ENCODE measurements at regions not wholly inside any gene's neighbourhood (a gene's known extent, or its start where the extent isn't known, plus 50 kb on each side); places are given as distances from the start of the nearest gene placed in this dataset.

DNA sequence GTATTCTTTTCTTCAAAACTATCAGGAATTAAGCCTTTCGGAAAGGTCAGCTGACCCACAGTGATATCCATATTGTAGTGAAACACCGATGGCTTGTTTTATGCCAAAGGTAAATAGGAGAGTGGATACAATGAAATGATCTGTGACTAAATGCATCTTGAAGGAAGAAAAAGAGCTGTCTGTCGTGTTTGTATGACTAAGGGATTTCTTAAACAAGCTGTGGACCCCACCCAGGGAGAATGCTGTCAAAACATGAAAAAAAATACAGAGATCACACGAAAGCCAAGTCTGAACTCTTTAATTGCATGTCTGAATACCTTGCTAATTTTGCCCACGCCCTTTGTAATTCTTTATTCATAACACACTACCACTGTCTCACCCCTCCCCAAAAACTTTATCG lies 286.4 kb upstream of the WWC1 start:
- no peaks in the 10 kb centered on the region for H3K9me3 ChIP-seq (ENCODE audit: low read depth, low read length)
- peaks cover 1% of the 10 kb centered on the region for H3K36me3 ChIP-seq (ENCODE audit: insufficient read depth, low read length)
- no peak for DNase-seq (ENCODE audit: low read depth, low spot score)
- no peak overlapping the region for H3K9ac ChIP-seq (ENCODE audit: insufficient read length)
- TF ChIP-seq FOXP2 (optimal IDR thresholded peaks at IDR 0.05; ENCODE audit: control extremely low read depth, extremely low read length, insufficient read depth) (no peak), POLR2AphosphoS5 (IDR thresholded peaks at IDR 0.05; ENCODE audit: borderline replicate concordance, low read depth, low read length) (no peak), EZH2 (IDR thresholded peaks at IDR 0.05) (no peak)
- no peak overlapping the region for H3K4me3 ChIP-seq
- H3K27ac ChIP-seq: no peak overlapping the region

DNA sequence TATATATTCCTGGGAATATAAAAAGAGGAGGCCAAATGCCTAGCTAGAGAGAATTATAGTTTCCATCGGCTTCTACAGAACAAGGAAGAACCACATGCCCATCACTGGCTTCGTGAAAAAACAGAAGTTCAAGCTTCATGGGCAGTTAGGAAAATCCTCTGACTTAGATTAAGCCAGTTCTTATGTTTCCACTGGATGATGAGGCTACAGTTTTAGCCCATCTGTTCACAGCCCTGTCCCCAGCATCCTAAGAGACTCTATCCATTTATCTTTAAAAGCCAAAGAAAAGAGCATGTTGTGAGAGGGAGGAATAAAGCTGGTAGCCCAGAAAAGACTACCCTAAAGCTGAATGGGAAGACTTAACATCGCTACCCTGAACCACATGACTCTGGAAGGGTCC lies 285.5 kb upstream of the WWC1 start:
- TF ChIP-seq POLR2AphosphoS5 (IDR thresholded peaks at IDR 0.05; ENCODE audit: borderline replicate concordance, low read depth, low read length) (no peak), FOXP2 (optimal IDR thresholded peaks at IDR 0.05; ENCODE audit: control extremely low read depth, extremely low read length, insufficient read depth) (no peak), EZH2 (IDR thresholded peaks at IDR 0.05) (no peak)
- no peak for DNase-seq (ENCODE audit: low read depth, low spot score)
- Histone ChIP-seq H3K9me3 (ENCODE audit: low read depth, low read length) (no peaks in the 10 kb centered on the region), H3K9ac (ENCODE audit: insufficient read length) (no peak overlapping the region), H3K36me3 (ENCODE audit: insufficient read depth, low read length) (no peaks in the 10 kb centered on the region), H3K4me3 (no peak overlapping the region), H3K27ac (no peak overlapping the region)

GRCh38 chr5:168006456-168007130 lies 284.9 kb upstream of the WWC1 start:
- Histone ChIP-seq H3K27ac (no peak overlapping the region), H3K36me3 (ENCODE audit: insufficient read depth, low read length) (no peaks in the 10 kb centered on the region), H3K4me3 (no peak overlapping the region), H3K9me3 (ENCODE audit: low read depth, low read length) (no peaks in the 10 kb centered on the region), H3K9ac (ENCODE audit: insufficient read length) (no peak overlapping the region)
- no peak for DNase-seq (ENCODE audit: low read depth, low spot score)
- no peak for TF ChIP-seq FOXP2 (optimal IDR thresholded peaks at IDR 0.05; ENCODE audit: control extremely low read depth, extremely low read length, insufficient read depth)

DNA sequence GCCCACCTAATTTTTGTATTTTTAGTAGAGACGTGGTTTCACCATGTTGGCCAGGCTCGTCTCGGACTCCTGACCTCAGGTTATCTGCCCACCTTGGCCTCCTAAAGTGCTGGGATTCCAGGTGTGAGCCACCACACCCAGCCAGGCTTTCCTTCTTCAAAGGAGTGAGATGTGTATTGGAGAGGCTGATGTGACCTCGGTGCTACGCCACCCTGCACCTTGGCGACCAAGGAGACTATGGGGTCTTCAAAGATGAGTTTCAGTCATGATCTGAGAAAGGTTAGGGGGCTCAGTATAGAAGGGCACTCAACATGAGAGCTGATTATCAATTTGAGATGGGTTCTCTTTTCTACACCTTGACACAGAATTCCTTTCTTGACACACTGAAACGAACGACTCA lies 284.2 kb upstream of the WWC1 start:
- H3K4me3 ChIP-seq: no peak overlapping the region
- H3K9ac ChIP-seq (ENCODE audit: insufficient read length): no peak overlapping the region
- DNase-seq (ENCODE audit: low read depth, low spot score): no peak
- TF ChIP-seq POLR2AphosphoS5 (IDR thresholded peaks at IDR 0.05; ENCODE audit: borderline replicate concordance, low read depth, low read length) (no peak), FOXP2 (optimal IDR thresholded peaks at IDR 0.05; ENCODE audit: control extremely low read depth, extremely low read length, insufficient read depth) (no peak), EZH2 (IDR thresholded peaks at IDR 0.05) (no peak)
- H3K9me3 ChIP-seq (ENCODE audit: low read depth, low read length): no peaks in the 10 kb centered on the region
- no peak overlapping the region for H3K27ac ChIP-seq
- H3K36me3 ChIP-seq (ENCODE audit: insufficient read depth, low read length): no peaks in the 10 kb centered on the region

- no peak for TF ChIP-seq POLR2AphosphoS5 (IDR thresholded peaks at IDR 0.05; ENCODE audit: borderline replicate concordance, low read depth, low read length)
- no peak for TF ChIP-seq EZH2 (IDR thresholded peaks at IDR 0.05)
- no peak for TF ChIP-seq FOXP2 (optimal IDR thresholded peaks at IDR 0.05; ENCODE audit: control extremely low read depth, extremely low read length, insufficient read depth)
- DNase-seq (ENCODE audit: low read depth, low spot score): no peak
- no peaks in the 10 kb centered on the region for H3K9me3 ChIP-seq (ENCODE audit: low read depth, low read length)
- H3K9ac ChIP-seq (ENCODE audit: insufficient read length): no peak overlapping the region
- H3K36me3 ChIP-seq (ENCODE audit: insufficient read depth, low read length): no peaks in the 10 kb centered on the region
- H3K4me3 ChIP-seq: no peak overlapping the region
- H3K27ac ChIP-seq: no peak overlapping the region
These were observed 282.9 kb upstream of the WWC1 start for GRCh38 chr5:168008555-168008954.

DNA sequence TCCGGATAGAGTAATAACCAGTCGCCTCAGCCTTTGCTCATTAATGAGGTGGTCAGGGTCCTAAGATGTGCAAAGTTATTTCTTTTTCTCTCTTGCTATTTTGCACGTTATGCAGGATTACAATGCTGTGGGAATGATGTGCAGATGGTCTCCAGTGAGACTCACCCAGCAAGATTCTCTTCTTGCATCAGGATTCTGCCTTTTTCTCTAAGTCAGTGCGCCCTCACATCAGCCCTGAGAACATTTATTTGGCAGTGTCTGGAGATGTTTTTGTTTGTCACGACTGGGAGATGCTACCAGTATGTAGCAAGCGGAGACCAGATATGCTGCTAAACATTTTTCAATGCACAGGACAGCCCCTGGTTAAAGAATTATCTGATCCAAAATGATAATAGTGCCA lies 280.3 kb upstream of the WWC1 start:
- no peaks in the 10 kb centered on the region for H3K36me3 ChIP-seq (ENCODE audit: insufficient read depth, low read length)
- H3K4me3 ChIP-seq: no peak overlapping the region
- TF ChIP-seq POLR2AphosphoS5 (IDR thresholded peaks at IDR 0.05; ENCODE audit: borderline replicate concordance, low read depth, low read length) (no peak), EZH2 (IDR thresholded peaks at IDR 0.05) (no peak), FOXP2 (optimal IDR thresholded peaks at IDR 0.05; ENCODE audit: control extremely low read depth, extremely low read length, insufficient read depth) (no peak)

DNA sequence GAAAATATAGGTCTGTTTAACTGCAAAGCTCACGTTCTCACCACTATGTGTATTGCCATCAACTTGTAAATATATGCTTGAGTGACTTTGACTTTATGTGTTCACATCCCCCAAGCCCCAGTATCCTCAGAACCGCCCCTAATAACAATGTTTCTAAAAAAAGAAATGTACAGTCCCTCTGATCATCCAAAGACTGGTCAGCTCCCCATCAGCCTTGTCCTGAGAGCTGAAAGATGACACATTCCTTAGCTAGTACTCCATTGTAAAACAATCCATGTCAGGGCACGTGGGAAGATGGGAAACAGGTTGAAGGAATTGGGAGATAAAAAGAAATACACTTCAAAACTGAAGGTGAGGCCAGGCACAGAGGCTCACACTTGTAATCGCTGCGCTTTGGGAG lies 279.4 kb upstream of the WWC1 start:
- no peaks in the 10 kb centered on the region for H3K36me3 ChIP-seq (ENCODE audit: insufficient read depth, low read length)
- TF ChIP-seq POLR2AphosphoS5 (IDR thresholded peaks at IDR 0.05; ENCODE audit: borderline replicate concordance, low read depth, low read length) (no peak), FOXP2 (optimal IDR thresholded peaks at IDR 0.05; ENCODE audit: control extremely low read depth, extremely low read length, insufficient read depth) (no peak), EZH2 (IDR thresholded peaks at IDR 0.05) (no peak)

More for the DNA sequence above, 280.3 kb upstream of the WWC1 start:
- Histone ChIP-seq H3K9me3 (ENCODE audit: low read depth, low read length) (no peaks in the 10 kb centered on the region), H3K9ac (ENCODE audit: insufficient read length) (no peak overlapping the region), H3K27ac (no peak overlapping the region)
- no peak for DNase-seq (ENCODE audit: low read depth, low spot score)

GRCh38 chr5:168013546-168013945 lies 277.9 kb upstream of the WWC1 start:
- H3K27ac ChIP-seq: no peak overlapping the region
- H3K9me3 ChIP-seq (ENCODE audit: low read depth, low read length): no peaks in the 10 kb centered on the region
- no peak overlapping the region for H3K9ac ChIP-seq (ENCODE audit: insufficient read length)
- H3K4me3 ChIP-seq: no peak overlapping the region
- DNase-seq (ENCODE audit: low read depth, low spot score): no peak
- TF ChIP-seq POLR2AphosphoS5 (IDR thresholded peaks at IDR 0.05; ENCODE audit: borderline replicate concordance, low read depth, low read length) (no peak), FOXP2 (optimal IDR thresholded peaks at IDR 0.05; ENCODE audit: control extremely low read depth, extremely low read length, insufficient read depth) (no peak), EZH2 (IDR thresholded peaks at IDR 0.05) (no peak)
- H3K36me3 ChIP-seq (ENCODE audit: insufficient read depth, low read length): no peaks in the 10 kb centered on the region

More for the DNA sequence above, 279.4 kb upstream of the WWC1 start:
- H3K27ac ChIP-seq: no peak overlapping the region
- no peak overlapping the region for H3K9ac ChIP-seq (ENCODE audit: insufficient read length)
- H3K4me3 ChIP-seq: no peak overlapping the region
- no peak for DNase-seq (ENCODE audit: low read depth, low spot score)
- H3K9me3 ChIP-seq (ENCODE audit: low read depth, low read length): no peaks in the 10 kb centered on the region
